IPS-18c (cell line): ENCODE measurements at regions not wholly inside any gene's neighbourhood (a gene's known extent, or its start where the extent isn't known, plus 50 kb on each side); places are given as distances from the start of the nearest gene placed in this dataset.
"Not testable (repeated sequence)": the region's sequence is repeated elsewhere in the genome, so short reads cannot be mapped to it uniquely, and the experiment has no call there.

ENCODE experiments used
- H3K4me3 ChIP-seq: 2 replicates; pipeline ENCODE4 v1.7.0; 2013; ENCODE audit warnings: low read depth, mild to moderate bottlenecking, low read length, moderate library complexity; ENCODE audit not compliant: insufficient read depth
- H3K9me3 ChIP-seq: one replicate; pipeline ENCODE4 v1.6.1; 2013; ENCODE audit warnings: mild to moderate bottlenecking, low read length, moderate library complexity; ENCODE audit not compliant: control insufficient read depth, insufficient read depth

- Histone ChIP-seq H3K4me3 (no peak overlapping the region), H3K9me3 (no peaks in the 10 kb centered on the region)
These were observed 111.1 kb downstream of the ACTL7B start for GRCh38 chr9:108744641-108745040.

DNA sequence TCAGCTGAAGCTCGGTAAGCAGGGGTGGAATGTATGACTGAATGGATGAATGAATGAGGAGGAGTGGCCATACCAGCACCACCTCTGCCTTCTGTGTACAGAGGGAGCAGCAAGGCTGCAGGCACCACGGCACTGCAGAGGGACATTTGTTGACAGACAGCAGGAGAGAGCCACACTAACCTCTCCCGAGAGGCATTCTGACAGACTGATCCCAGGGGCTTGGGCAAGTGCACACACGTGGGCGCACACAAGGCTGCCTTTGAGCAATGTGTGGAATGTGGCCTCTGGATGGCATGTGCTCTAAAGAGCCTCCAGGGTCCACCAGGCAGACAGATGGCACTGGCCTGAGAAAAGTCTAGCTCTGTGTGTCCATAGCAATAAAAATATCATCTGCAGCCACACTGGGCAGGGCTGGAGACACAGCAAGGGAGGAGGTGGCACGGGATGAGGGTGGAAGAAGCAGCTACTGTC, 111.8 kb downstream of the ACTL7B start:
- Histone ChIP-seq H3K4me3 (no peak overlapping the region), H3K9me3 (no peaks in the 10 kb centered on the region)

- Histone ChIP-seq H3K4me3 (no peak overlapping the region), H3K9me3 (no peaks in the 10 kb centered on the region)
These were observed 112.4 kb downstream of the ACTL7B start for GRCh38 chr9:108743416-108743815.

- no peaks in the 10 kb centered on the region for H3K9me3 ChIP-seq
- no peak overlapping the region for H3K4me3 ChIP-seq
These were observed 113.6 kb downstream of the ACTL7B start for GRCh38 chr9:108742191-108742590.

DNA sequence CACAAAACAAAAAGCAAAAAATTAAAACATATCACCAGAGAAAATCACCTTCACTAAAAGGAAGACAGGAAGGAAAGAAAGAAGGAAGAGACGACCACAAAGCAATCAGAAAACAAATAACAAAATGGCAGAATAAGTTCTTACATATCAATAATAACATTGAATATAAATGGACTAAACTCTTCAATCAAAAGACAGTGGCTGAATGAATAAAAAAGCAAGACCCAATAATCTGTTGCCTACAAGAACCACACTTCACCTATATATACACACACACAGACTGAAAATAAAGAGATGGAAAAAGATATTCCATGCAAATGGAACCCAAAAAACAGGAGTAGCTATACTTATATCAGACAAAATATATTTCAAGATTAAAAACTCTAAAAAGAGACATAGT, 124.5 kb downstream of the ACTL7B start:
- not testable (repeated sequence) for H3K4me3 ChIP-seq, H3K9me3 ChIP-seq

DNA sequence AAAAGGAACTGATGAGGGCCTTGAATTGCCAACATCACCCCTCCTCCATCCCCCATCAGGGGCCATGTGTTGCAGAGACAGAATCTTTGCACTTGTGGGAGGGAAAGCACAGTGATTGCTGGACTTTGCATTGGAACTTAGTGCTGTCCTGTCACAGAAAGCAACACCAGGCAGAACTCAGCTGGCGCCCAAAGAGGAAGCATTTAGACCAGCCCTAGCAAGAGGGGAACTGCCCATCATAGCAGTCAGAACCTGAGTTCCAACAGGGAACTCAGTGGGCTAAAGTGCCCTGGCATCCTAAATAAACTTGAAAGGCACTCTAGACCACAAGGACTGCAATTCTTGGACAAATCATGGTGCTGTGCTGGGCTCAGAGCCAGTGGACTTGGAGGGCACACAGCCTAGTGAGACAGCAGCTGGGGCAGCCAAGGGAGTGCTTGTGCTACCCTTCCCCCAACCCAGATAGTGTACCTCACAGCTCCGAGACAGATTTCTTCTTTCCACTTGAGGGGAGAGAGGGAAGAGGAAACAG, 128.1 kb downstream of the ACTL7B start:
- Histone ChIP-seq H3K9me3 (no peaks in the 10 kb centered on the region), H3K4me3 (no peak overlapping the region)

GRCh38 chr9:108724652-108725051, 131.1 kb downstream of the ACTL7B start:
- H3K9me3 ChIP-seq = no peaks in the 10 kb centered on the region
- H3K4me3 ChIP-seq = no peak overlapping the region

DNA sequence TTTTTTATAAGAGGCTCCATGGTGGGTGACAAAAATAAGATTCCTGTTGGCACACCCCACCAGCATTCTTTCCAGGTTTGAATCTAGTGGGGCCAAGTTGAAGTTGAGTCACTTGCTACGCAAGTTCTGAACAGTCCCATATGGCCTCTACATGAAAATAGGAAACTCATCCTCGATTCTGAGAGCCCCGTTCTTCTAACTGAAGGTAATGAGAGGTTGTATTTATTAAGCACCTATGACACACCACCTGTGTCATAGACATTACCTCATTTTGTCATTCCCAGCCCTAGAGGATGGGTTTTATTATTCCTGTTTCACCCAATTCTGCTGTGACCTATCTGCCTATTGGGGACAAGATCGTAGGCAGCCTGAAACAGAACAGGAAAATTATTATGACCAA, 131.7 kb downstream of the ACTL7B start:
- Histone ChIP-seq H3K4me3 (no peak overlapping the region), H3K9me3 (no peaks in the 10 kb centered on the region)

DNA sequence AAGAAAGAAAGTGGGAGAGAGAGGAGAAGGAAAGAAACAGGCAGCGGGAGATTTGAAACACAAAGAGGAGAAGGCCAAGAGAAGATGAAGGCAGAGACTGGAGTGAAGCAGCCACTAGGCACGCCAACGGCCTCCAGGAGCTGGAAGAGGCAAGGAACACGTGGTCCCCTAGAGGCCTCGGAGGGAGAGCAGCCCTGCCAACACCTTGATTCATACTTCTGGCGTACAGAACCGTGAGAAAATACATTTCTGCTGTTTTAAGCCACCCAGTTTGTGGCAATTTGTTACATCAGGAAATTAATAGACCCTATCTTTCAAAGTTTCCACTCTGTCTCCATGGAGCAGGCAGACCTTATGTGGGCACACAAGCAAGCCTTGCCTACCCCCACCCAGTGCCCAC, 133.4 kb downstream of the ACTL7B start:
- Histone ChIP-seq H3K4me3 (no peak overlapping the region), H3K9me3 (no peaks in the 10 kb centered on the region)

- no peaks in the 10 kb centered on the region for H3K9me3 ChIP-seq
- no peak overlapping the region for H3K4me3 ChIP-seq
These were observed 135.6 kb downstream of the ACTL7B start for GRCh38 chr9:108720191-108720642.

- Histone ChIP-seq H3K4me3 (no peak overlapping the region), H3K9me3 (no peaks in the 10 kb centered on the region)
These were observed 145.4 kb downstream of the ACTL7B start for GRCh38 chr9:108710424-108710823.

GRCh38 chr9:108709997-108710396, 145.8 kb downstream of the ACTL7B start:
- Histone ChIP-seq H3K9me3 (no peaks in the 10 kb centered on the region), H3K4me3 (no peak overlapping the region)

GRCh38 chr9:108709126-108709525, 146.7 kb downstream of the ACTL7B start:
- no peaks in the 10 kb centered on the region for H3K9me3 ChIP-seq
- no peak overlapping the region for H3K4me3 ChIP-seq

DNA sequence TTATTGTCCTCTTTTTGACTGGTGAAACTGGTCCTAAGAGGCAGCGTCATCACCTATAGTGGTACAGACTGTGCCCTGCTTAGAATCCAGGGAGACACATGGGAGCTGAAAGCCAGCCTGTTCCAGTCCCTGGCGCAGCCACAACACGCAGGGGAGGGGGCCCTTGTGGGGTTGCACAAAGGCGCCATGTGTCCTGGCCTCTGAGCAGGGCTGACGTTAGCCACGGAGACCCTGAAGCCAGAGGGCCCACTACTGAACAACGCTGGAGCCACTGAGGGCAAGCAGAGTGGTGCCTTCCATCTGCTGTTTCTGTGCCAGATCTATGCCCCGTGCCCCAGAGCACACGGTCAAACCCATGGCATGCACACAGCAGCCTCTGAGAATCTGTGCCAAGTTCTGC, 147.3 kb downstream of the ACTL7B start:
- H3K9me3 ChIP-seq = no peaks in the 10 kb centered on the region

GRCh38 chr9:108707120-108707519, 148.7 kb downstream of the ACTL7B start:
- no peaks in the 10 kb centered on the region for H3K9me3 ChIP-seq
- no peak overlapping the region for H3K4me3 ChIP-seq

More for the DNA sequence above, 147.3 kb downstream of the ACTL7B start:
- no peak overlapping the region for H3K4me3 ChIP-seq

DNA sequence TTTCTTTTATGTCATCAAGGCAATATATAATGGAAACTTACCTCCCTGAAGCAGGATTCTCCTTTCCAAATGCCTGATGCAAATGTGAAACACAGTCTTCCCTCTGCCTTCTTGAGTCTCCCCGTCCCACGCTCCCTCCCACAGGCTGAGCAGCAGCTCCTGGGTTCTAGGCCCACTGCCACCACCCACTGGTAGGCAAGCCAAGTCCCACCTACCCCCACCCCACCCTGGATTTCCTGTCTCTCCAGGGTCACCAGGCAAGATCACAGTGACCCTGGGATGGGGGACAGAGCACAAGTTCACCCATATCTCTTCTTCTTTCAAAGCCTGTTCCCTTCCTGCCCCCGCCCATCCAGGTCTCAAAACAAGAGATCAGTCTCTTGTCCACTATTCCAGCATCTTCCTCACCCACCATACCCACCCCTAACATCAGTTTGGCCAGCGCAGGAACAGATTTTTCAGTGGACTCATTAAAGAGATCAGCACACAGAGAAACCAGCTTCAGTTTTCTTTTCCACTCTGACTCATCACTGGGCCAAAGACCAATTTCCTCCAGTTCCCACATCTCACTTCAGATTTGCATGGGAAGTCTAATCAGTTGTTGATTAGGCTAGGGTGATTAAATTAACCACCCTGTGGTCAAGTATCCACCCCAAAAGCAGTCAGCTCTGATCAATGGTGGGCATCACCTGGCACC, 151.5 kb downstream of the ACTL7B start:
- no peak overlapping the region for H3K4me3 ChIP-seq
- no peaks in the 10 kb centered on the region for H3K9me3 ChIP-seq

DNA sequence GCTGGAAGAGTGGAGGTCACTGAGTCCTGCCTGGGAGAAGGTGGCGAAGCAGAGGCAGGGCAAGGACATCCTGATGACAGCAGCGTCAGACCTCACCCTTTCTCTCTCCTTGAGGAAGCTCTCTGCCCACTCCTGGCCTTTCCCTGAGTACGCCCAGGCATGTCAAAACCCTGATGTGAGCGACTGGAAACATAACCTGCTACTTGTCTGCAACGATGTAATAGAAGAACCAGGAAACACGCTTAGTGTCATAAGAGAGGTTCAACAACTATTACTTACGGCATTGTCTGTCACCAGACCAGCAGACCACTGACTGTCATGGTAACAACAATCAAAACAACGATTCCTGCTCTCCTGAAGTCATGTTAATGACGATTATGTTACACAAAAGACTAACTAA, 152.4 kb downstream of the ACTL7B start:
- no peak overlapping the region for H3K4me3 ChIP-seq
- H3K9me3 ChIP-seq = no peaks in the 10 kb centered on the region

DNA sequence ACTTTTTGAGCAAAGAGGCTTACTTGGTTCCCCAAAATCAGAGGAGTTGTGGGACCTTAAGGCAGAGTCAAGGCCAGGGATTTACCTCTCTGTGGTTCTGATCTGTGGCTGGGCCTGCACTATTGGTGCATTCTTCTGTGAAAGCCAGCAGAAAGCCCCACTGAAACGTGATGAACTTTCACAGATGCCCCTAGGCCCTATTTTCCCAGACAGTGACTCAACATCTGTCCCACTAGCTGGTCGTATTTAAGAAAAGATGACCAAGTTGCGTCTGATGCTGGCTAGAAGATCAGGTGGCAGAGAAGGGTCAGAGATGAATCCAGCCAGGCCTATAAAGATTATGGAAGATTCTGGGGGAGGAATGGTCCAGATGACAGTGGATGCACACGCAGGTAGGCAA, 153.1 kb downstream of the ACTL7B start:
- no peaks in the 10 kb centered on the region for H3K9me3 ChIP-seq
- H3K4me3 ChIP-seq = no peak overlapping the region

- Histone ChIP-seq H3K4me3 (no peak overlapping the region), H3K9me3 (no peaks in the 10 kb centered on the region)
These were observed 157.0 kb downstream of the ACTL7B start for GRCh38 chr9:108698801-108699200.
